HepG2 (cell line): ENCODE measurements at regions not wholly inside any gene's neighbourhood (a gene's known extent, or its start where the extent isn't known, plus 50 kb on each side); places are given as distances from the start of the nearest gene placed in this dataset.

Experiments
- CENPT ChIP-seq: sonication (generic); formaldehyde crosslinking; IDR thresholded peaks from 2 replicates; pipeline ENCODE4 v1.8.0; 2022; ENCODE audit warnings: low read depth, mild to moderate bottlenecking, moderate library complexity, missing genetic modification reagents
- FOXO1 ChIP-seq: sonication (generic); formaldehyde crosslinking; IDR thresholded peaks from 2 replicates; pipeline ENCODE4 v1.4.0; 2020; ENCODE audit warnings: missing genetic modification reagents
- FOXP1 ChIP-seq, 2 experiments: fragments of 450-650 bp in 1 of 2; IDR thresholded peaks; 2 replicates each; pipeline ENCODE4 v1.6.1; 2017 to 2018; ENCODE audit warnings: antibody characterized with exemption in 1 of 2
- IRF2 ChIP-seq: IDR thresholded peaks from 2 replicates; pipeline ENCODE4 v1.6.1; 2018; ENCODE audit warnings: missing genetic modification reagents, missing compliant biosample characterization
- JUND ChIP-seq: sonication (generic); formaldehyde crosslinking; IDR thresholded peaks from 2 replicates; pipeline ENCODE4 v1.8.0; 2022; ENCODE audit warnings: mild to moderate bottlenecking, missing genetic modification reagents
- KLF12 ChIP-seq: sonication (generic); formaldehyde crosslinking; IDR thresholded peaks from 2 replicates; pipeline ENCODE4 v1.4.0; 2020; ENCODE audit warnings: missing genetic modification reagents, borderline replicate concordance
- KLF6 ChIP-seq: IDR thresholded peaks from 2 replicates; pipeline ENCODE4 v1.8.0; 2016; ENCODE audit warnings: missing biosample characterization, missing genetic modification reagents
- MIER2 ChIP-seq: IDR thresholded peaks from 2 replicates; pipeline ENCODE4 v1.6.1; 2016; ENCODE audit warnings: missing biosample characterization, missing genetic modification reagents
- MXI1 ChIP-seq: IDR thresholded peaks from 3 replicates; pipeline ENCODE4 v1.6.1; 2012; ENCODE audit warnings: low read depth, low read length, inconsistent platforms, borderline replicate concordance
- PAX8 ChIP-seq: sonication (generic); formaldehyde crosslinking; IDR thresholded peaks from 2 replicates; pipeline ENCODE4 v1.8.0; 2022; ENCODE audit warnings: mild to moderate bottlenecking, missing genetic modification reagents, borderline replicate concordance
- PRMT3 ChIP-seq: sonication (generic); formaldehyde crosslinking; IDR thresholded peaks from 2 replicates; pipeline ENCODE4 v1.8.1; 2022; ENCODE audit warnings: low read depth, mild to moderate bottlenecking, moderate library complexity, missing genetic modification reagents, borderline replicate concordance
- RAD51 ChIP-seq: fragments of 450-650 bp; IDR thresholded peaks from 2 replicates; pipeline ENCODE4 v1.6.1; 2016; ENCODE audit warnings: borderline replicate concordance
- SMAD3 ChIP-seq: sonication (generic); formaldehyde crosslinking; IDR thresholded peaks from 2 replicates; pipeline ENCODE4 v1.4.0; 2020; ENCODE audit warnings: missing genetic modification reagents
- SOX6 ChIP-seq, 2 experiments: fragments of 450-650 bp in 1 of 2; sonication (generic) in 1 of 2; formaldehyde crosslinking in 1 of 2; IDR thresholded peaks; 2 replicates each; pipeline versions ENCODE4 v1.4.0 to v1.6.1; 2017 to 2020; ENCODE audit warnings: antibody characterized with exemption in 1 of 2, mild to moderate bottlenecking in 1 of 2, missing genetic modification reagents in 1 of 2
- ZNF251 ChIP-seq: sonication (generic); formaldehyde crosslinking; IDR thresholded peaks from 2 replicates; pipeline ENCODE4 v1.9.0; 2021; ENCODE audit warnings: mild to moderate bottlenecking, missing genetic modification reagents
- ZNF530 ChIP-seq: sonication (generic); formaldehyde crosslinking; IDR thresholded peaks from 2 replicates; pipeline ENCODE4 v1.5.0; 2020; ENCODE audit warnings: low read depth, mild to moderate bottlenecking, missing genetic modification reagents
- ZNF569 ChIP-seq: sonication (generic); formaldehyde crosslinking; IDR thresholded peaks from 2 replicates; pipeline ENCODE4 v1.5.0; 2020; ENCODE audit warnings: mild to moderate bottlenecking, missing genetic modification reagents, moderate library complexity, borderline replicate concordance
- ZNF619 ChIP-seq: sonication (generic); formaldehyde crosslinking; IDR thresholded peaks from 2 replicates; pipeline ENCODE4 v1.4.0; 2020; ENCODE audit warnings: mild to moderate bottlenecking, missing genetic modification reagents
- ZSCAN29 ChIP-seq: sonication (generic); formaldehyde crosslinking; conservative IDR thresholded peaks from 2 replicates; pipeline ENCODE4 v1.4.0; 2020; ENCODE audit warnings: mild to moderate bottlenecking, missing genetic modification reagents
- TF ChIP-seq, protein P1 (sequence below): sonication (generic); formaldehyde crosslinking; IDR thresholded peaks from 2 replicates; pipeline ENCODE4 v1.5.1; 2020; ENCODE audit warnings: mild to moderate bottlenecking, missing genetic modification reagents, moderate library complexity
- TF ChIP-seq, protein P2 (sequence below): sonication (generic); formaldehyde crosslinking; IDR thresholded peaks from 2 replicates; pipeline ENCODE4 v1.8.0; 2022; ENCODE audit warnings: missing genetic modification reagents, mild to moderate bottlenecking, inconsistent platforms, borderline replicate concordance
- TF ChIP-seq, protein P3 (sequence below): sonication (generic); formaldehyde crosslinking; IDR thresholded peaks from 2 replicates; pipeline ENCODE4 v1.4.0; 2020; ENCODE audit warnings: missing genetic modification reagents
- TF ChIP-seq, protein P4 (sequence below): sonication (generic); formaldehyde crosslinking; IDR thresholded peaks from 2 replicates; pipeline ENCODE4 v1.4.0; 2020; ENCODE audit warnings: mild to moderate bottlenecking, low read depth, missing genetic modification reagents

DNA sequence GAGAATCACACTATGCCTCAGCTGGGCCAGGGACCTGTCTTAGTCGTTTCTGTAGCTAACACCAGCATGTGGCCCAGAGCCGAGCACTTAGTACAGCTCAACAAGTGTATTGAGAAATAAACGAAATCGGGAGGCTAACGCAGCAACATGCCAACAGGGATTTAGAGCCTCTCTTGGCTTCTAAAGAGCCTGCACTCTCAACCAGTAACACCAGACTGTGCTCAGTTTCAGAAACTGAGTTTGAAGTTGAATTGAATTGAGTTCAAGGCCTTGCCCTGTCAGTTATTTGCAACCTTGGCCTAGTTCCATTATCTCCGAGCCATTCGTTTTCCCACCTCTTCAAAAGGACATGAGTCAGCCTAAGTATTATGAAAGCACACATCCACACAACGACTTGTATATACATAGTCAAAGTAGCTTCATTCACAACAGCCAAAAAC, 71.3 kb upstream of the LDB2 start (continued):
- TF ChIP-seq SOX6 (IDR thresholded peaks at IDR 0.05) (no peak), SOX6 (CRISPR knock-in tag; IDR thresholded peaks at IDR 0.05) (peak; percentile 55; the same call in 1 of the 2 replicates), PAX8 (no peak), ZNF530 (CRISPR knock-in tag) (no peak), CENPT (CRISPR knock-in tag) (no peak), JUND (CRISPR knock-in tag) (peak; percentile 56; the same call in 1 of the 2 replicates), FOXP1 (IDR thresholded peaks at IDR 0.05) (no peak), FOXP1 (CRISPR knock-in tag; IDR thresholded peaks at IDR 0.05) (no peak), KLF6 (no peak), KLF12 (CRISPR knock-in tag) (no peak), IRF2 (CRISPR knock-in tag) (no peak), RAD51 (no peak), ZSCAN29 (no peak), PRMT3 (CRISPR knock-in tag) (no peak), ZNF619 (no peak), ZNF251 (CRISPR knock-in tag) (no peak), MXI1 (no peak), ZNF569 (CRISPR knock-in tag) (no peak), FOXO1 (no peak), MIER2 (no peak), SMAD3 (no peak)
- TF ChIP-seq, protein P1, sequence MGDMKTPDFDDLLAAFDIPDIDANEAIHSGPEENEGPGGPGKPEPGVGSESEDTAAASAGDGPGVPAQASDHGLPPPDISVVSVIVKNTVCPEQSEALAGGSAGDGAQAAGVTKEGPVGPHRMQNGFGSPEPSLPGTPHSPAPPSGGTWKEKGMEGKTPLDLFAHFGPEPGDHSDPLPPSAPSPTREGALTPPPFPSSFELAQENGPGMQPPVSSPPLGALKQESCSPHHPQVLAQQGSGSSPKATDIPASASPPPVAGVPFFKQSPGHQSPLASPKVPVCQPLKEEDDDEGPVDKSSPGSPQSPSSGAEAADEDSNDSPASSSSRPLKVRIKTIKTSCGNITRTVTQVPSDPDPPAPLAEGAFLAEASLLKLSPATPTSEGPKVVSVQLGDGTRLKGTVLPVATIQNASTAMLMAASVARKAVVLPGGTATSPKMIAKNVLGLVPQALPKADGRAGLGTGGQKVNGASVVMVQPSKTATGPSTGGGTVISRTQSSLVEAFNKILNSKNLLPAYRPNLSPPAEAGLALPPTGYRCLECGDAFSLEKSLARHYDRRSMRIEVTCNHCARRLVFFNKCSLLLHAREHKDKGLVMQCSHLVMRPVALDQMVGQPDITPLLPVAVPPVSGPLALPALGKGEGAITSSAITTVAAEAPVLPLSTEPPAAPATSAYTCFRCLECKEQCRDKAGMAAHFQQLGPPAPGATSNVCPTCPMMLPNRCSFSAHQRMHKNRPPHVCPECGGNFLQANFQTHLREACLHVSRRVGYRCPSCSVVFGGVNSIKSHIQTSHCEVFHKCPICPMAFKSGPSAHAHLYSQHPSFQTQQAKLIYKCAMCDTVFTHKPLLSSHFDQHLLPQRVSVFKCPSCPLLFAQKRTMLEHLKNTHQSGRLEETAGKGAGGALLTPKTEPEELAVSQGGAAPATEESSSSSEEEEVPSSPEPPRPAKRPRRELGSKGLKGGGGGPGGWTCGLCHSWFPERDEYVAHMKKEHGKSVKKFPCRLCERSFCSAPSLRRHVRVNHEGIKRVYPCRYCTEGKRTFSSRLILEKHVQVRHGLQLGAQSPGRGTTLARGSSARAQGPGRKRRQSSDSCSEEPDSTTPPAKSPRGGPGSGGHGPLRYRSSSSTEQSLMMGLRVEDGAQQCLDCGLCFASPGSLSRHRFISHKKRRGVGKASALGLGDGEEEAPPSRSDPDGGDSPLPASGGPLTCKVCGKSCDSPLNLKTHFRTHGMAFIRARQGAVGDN (CRISPR knock-in tag) = no peak
- TF ChIP-seq, protein P2, sequence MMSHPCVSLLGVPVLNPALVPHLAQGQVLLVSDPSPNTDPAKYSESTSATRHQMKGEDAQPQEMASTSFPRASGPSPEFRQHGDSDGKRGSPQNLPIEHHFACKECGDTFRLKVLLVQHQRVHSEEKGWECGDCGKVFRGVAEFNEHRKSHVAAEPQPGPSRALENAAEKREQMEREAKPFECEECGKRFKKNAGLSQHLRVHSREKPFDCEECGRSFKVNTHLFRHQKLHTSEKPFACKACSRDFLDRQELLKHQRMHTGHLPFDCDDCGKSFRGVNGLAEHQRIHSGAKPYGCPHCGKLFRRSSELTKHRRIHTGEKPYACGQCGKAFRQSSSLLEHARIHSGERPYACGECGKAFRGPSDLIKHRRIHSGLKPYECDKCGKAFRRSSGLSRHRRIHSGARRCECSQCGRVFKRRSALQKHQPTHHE (CRISPR knock-in tag) = no peak
- TF ChIP-seq, protein P3, sequence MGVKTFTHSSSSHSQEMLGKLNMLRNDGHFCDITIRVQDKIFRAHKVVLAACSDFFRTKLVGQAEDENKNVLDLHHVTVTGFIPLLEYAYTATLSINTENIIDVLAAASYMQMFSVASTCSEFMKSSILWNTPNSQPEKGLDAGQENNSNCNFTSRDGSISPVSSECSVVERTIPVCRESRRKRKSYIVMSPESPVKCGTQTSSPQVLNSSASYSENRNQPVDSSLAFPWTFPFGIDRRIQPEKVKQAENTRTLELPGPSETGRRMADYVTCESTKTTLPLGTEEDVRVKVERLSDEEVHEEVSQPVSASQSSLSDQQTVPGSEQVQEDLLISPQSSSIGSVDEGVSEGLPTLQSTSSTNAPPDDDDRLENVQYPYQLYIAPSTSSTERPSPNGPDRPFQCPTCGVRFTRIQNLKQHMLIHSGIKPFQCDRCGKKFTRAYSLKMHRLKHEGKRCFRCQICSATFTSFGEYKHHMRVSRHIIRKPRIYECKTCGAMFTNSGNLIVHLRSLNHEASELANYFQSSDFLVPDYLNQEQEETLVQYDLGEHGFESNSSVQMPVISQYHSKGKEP (CRISPR knock-in tag) = no peak
- TF ChIP-seq, protein P4, sequence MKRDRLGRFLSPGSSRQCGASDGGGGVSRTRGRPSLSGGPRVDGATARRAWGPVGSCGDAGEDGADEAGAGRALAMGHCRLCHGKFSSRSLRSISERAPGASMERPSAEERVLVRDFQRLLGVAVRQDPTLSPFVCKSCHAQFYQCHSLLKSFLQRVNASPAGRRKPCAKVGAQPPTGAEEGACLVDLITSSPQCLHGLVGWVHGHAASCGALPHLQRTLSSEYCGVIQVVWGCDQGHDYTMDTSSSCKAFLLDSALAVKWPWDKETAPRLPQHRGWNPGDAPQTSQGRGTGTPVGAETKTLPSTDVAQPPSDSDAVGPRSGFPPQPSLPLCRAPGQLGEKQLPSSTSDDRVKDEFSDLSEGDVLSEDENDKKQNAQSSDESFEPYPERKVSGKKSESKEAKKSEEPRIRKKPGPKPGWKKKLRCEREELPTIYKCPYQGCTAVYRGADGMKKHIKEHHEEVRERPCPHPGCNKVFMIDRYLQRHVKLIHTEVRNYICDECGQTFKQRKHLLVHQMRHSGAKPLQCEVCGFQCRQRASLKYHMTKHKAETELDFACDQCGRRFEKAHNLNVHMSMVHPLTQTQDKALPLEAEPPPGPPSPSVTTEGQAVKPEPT (CRISPR knock-in tag) = no peak
